DOHH2 (cell line): ENCODE measurements at regions not wholly inside any gene's neighbourhood (a gene's known extent, or its start where the extent isn't known, plus 50 kb on each side); places are given as distances from the start of the nearest gene placed in this dataset.
"Not testable (repeated sequence)": the region's sequence is repeated elsewhere in the genome, so short reads cannot be mapped to it uniquely, and the experiment has no call there.

Source experiments
- H3F3A ChIP-seq: fragments of 200-600 bp; sonication (generic), shearing (Covaris generic); 2 replicates; pipeline ENCODE4 v1.6.0; 2016; ENCODE audit warnings: antibody characterized with exemption, mild to moderate bottlenecking; ENCODE audit not compliant: control insufficient read depth, insufficient read depth
- H3K27ac ChIP-seq: fragments of 200-600 bp; sonication (generic); 2 replicates; pipeline ENCODE4 v1.5.1; 2014; ENCODE audit warnings: low read depth, mild to moderate bottlenecking, low read length, moderate library complexity
- H3K27me3 ChIP-seq: fragments of 200-600 bp; sonication (generic); 2 replicates; pipeline ENCODE4 v1.6.1; 2014; ENCODE audit warnings: mild to moderate bottlenecking, low read length, mixed read lengths; ENCODE audit not compliant: control insufficient read depth
- H3K36me3 ChIP-seq: fragments of 200-600 bp; sonication (generic); 2 replicates; pipeline ENCODE4 v1.6.1; 2014; ENCODE audit warnings: mild to moderate bottlenecking, low read length, moderate library complexity, mixed read lengths; ENCODE audit not compliant: control insufficient read depth
- H3K4me1 ChIP-seq: fragments of 200-600 bp; sonication (generic); 2 replicates; pipeline ENCODE4 v1.6.1; 2014; ENCODE audit warnings: mild to moderate bottlenecking, low read length, mixed read lengths; ENCODE audit not compliant: control insufficient read depth
- H3K4me2 ChIP-seq: fragments of 200-600 bp; sonication (generic); 2 replicates; pipeline ENCODE4 v1.6.0; 2014; ENCODE audit warnings: mild to moderate bottlenecking, low read length, moderate library complexity
- H3K4me3 ChIP-seq: fragments of 200-600 bp; sonication (generic); 2 replicates; pipeline ENCODE4 v1.5.1; 2014; ENCODE audit warnings: mild to moderate bottlenecking, low read length, mixed read lengths
- H3K79me2 ChIP-seq: fragments of 200-600 bp; sonication (generic); 2 replicates; pipeline ENCODE4 v1.6.1; 2014; ENCODE audit warnings: mild to moderate bottlenecking, low read length, mixed read lengths; ENCODE audit not compliant: control insufficient read depth
- H3K9me2 ChIP-seq: fragments of 200-600 bp; sonication (generic); replicated peaks from 2 replicates; pipeline ENCODE4 v1.6.1; 2014; ENCODE audit warnings: mild to moderate bottlenecking, low read length, mixed read lengths; ENCODE audit not compliant: control insufficient read depth
- H3K9me3 ChIP-seq: fragments of 200-600 bp; sonication (generic); 2 replicates; pipeline ENCODE4 v1.6.1; 2014; ENCODE audit warnings: antibody characterized with exemption, low read length, mixed read lengths; ENCODE audit not compliant: control insufficient read depth, insufficient read depth
- H4K20me1 ChIP-seq: fragments of 200-600 bp; sonication (generic); 2 replicates; pipeline ENCODE4 v1.6.0; 2014; ENCODE audit warnings: low read depth, mild to moderate bottlenecking, antibody characterized with exemption, low read length, moderate library complexity; ENCODE audit not compliant: control insufficient read depth, insufficient read depth
- EZH2phosphoT487 ChIP-seq: fragments of 200-600 bp; sonication (generic); IDR thresholded peaks from 2 replicates; pipeline ENCODE4 v1.6.1; 2017; ENCODE audit warnings: borderline replicate concordance, mild to moderate bottlenecking, antibody characterized with exemption, low read length, moderate library complexity, mixed read lengths
- TF ChIP-seq, protein P1 (sequence below): fragments of 200-600 bp; sonication (generic); IDR thresholded peaks from one replicate; pipeline ENCODE4 v1.5.1; 2014; ENCODE audit warnings: antibody characterized with exemption, mild to moderate bottlenecking, low read depth, low read length; ENCODE audit not compliant: poor library complexity, severe bottlenecking

DNA sequence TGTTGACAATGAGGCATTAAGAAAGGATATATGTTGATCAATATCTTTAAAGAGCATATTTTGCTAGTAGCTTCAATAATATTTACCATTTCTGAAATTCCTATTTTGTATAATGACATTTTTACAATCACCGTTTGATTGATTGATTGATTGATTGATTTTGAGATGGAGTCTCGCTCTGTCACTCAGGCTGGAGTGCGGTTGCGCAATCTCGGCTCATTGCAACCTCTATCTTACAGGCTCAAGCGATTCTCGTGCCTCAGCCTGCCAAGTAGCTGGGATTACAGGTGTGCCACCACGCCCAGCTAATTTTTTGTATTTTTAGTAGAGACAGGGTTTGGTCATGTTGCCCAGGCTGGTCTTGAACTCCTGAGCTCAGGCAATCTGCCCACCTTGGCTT lies 150.9 kb upstream of the TEX13D start:
- H3F3A ChIP-seq, H3K9me2 ChIP-seq, H3K79me2 ChIP-seq, H3K36me3 ChIP-seq, H3K27me3 ChIP-seq, H3K9me3 ChIP-seq, H3K4me3 ChIP-seq, H3K27ac ChIP-seq, H3K4me2 ChIP-seq, H4K20me1 ChIP-seq, H3K4me1 ChIP-seq: not testable (repeated sequence)

DNA sequence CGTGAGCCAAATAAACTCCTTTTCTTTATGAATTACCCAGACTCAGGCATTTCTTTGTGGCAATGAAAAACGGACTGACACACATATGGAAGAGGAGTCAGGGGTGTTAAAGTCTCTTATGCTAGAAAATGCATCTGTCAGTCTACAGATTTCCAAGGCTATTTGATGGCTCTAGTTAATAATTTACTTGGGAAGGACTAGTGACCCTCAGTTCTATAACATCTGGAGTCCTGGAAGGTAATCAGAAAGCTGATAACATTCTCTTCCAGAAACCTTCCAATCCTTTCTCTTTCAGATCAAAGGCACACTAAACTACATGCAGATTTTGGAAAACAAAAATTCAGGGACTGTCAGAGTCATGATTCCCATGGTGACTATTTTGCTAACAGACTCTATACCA lies 142.0 kb upstream of the TEX13D start:
- Histone ChIP-seq H3K4me3 (no peak overlapping the region), H3K36me3 (no peaks in the 10 kb centered on the region), H3K79me2 (no peaks in the 10 kb centered on the region), H3K9me3 (no peaks in the 10 kb centered on the region), H4K20me1 (no peaks in the 10 kb centered on the region), H3K4me2 (no peak overlapping the region), H3K27ac (no peak overlapping the region), H3F3A (no peaks in the 10 kb centered on the region), H3K4me1 (no peaks in the 10 kb centered on the region), H3K9me2 (no peaks in the 10 kb centered on the region), H3K27me3 (no peaks in the 10 kb centered on the region)
- TF ChIP-seq, protein P1, sequence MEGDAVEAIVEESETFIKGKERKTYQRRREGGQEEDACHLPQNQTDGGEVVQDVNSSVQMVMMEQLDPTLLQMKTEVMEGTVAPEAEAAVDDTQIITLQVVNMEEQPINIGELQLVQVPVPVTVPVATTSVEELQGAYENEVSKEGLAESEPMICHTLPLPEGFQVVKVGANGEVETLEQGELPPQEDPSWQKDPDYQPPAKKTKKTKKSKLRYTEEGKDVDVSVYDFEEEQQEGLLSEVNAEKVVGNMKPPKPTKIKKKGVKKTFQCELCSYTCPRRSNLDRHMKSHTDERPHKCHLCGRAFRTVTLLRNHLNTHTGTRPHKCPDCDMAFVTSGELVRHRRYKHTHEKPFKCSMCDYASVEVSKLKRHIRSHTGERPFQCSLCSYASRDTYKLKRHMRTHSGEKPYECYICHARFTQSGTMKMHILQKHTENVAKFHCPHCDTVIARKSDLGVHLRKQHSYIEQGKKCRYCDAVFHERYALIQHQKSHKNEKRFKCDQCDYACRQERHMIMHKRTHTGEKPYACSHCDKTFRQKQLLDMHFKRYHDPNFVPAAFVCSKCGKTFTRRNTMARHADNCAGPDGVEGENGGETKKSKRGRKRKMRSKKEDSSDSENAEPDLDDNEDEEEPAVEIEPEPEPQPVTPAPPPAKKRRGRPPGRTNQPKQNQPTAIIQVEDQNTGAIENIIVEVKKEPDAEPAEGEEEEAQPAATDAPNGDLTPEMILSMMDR, result no peak
- no peak for TF ChIP-seq EZH2phosphoT487

DNA sequence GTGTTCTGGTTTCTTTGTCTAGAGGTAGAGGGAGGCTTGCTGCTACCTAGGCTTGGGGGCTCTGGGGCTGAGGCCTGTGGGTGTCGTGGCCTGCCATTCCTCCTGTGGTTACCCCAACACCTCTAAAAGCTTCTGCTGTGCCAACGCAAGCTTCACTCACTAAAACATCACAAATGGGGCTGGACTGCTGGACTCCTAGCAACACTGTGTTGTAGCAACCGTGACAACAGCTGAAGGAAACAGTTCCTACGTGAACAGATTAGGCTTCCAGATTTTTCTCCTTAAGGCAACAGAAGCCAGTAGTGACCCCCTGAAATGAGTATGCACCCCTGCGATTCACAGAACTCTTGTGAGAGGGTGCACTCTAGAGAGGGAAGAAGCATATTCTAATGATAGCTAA lies 138.3 kb upstream of the TEX13D start:
- H3K79me2 ChIP-seq, result no peaks in the 10 kb centered on the region
- H3K9me2 ChIP-seq, result no peaks in the 10 kb centered on the region
- H3K36me3 ChIP-seq, result no peaks in the 10 kb centered on the region
- no peak overlapping the region for H3K4me2 ChIP-seq
- H3K27ac ChIP-seq, result no peak overlapping the region
- H4K20me1 ChIP-seq, result no peaks in the 10 kb centered on the region
- H3F3A ChIP-seq, result no peaks in the 10 kb centered on the region
- no peaks in the 10 kb centered on the region for H3K4me1 ChIP-seq
- no peak overlapping the region for H3K4me3 ChIP-seq
- no peaks in the 10 kb centered on the region for H3K27me3 ChIP-seq
- no peaks in the 10 kb centered on the region for H3K9me3 ChIP-seq
- TF ChIP-seq EZH2phosphoT487, result no peak
- TF ChIP-seq, protein P1, result no peak

DNA sequence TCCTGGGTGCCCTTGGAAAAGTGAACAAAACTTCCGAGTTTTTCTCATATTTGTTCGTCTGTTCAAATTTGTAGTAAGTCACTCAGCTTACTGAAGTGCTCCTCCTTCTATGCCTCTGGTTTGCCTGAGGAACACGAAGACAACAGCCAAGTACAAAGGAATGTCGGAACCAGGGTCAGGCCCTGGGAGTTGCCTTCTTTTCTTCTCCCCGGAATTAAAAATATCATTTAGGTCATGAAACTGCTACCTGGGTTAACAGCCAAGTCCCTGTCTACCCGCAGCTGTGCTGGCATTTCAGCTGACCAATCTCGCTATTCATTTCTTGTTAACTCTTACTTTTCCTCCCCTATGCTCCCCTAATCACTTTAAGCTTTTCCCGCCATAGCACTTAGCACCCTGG lies 137.6 kb upstream of the TEX13D start:
- H3K4me1 ChIP-seq, result no peaks in the 10 kb centered on the region
- no peaks in the 10 kb centered on the region for H3K9me3 ChIP-seq
- H3K36me3 ChIP-seq, result no peaks in the 10 kb centered on the region
- TF ChIP-seq EZH2phosphoT487, result no peak
- no peak overlapping the region for H3K4me3 ChIP-seq
- no peaks in the 10 kb centered on the region for H3F3A ChIP-seq
- no peak overlapping the region for H3K4me2 ChIP-seq
- H3K79me2 ChIP-seq, result no peaks in the 10 kb centered on the region
- H3K27ac ChIP-seq, result no peak overlapping the region
- H4K20me1 ChIP-seq, result no peaks in the 10 kb centered on the region
- H3K27me3 ChIP-seq, result no peaks in the 10 kb centered on the region
- no peaks in the 10 kb centered on the region for H3K9me2 ChIP-seq
